Loucy (cell line): ENCODE measurements at regions not wholly inside any gene's neighbourhood (a gene's known extent, or its start where the extent isn't known, plus 50 kb on each side); places are given as distances from the start of the nearest gene placed in this dataset.

Experiments used
- CTCF ChIP-seq: fragments of 200-600 bp; sonication (generic); conservative IDR thresholded peaks from 2 replicates; pipeline ENCODE4 v1.5.1; 2014; ENCODE audit warnings: mild to moderate bottlenecking, antibody characterized with exemption, low read length
- EZH2phosphoT487 ChIP-seq: fragments of 200-600 bp; IDR thresholded peaks from 2 replicates; pipeline ENCODE4 v1.6.1; 2018; ENCODE audit warnings: antibody characterized with exemption, mild to moderate bottlenecking, moderate library complexity, borderline replicate concordance

GRCh38 chr10:81248886-81249285 lies 626.1 kb upstream of the NRG3 start:
- no peak for TF ChIP-seq CTCF
- TF ChIP-seq EZH2phosphoT487: no peak
